DND-41 (cell line): ENCODE measurements at regions not wholly inside any gene's neighbourhood (a gene's known extent, or its start where the extent isn't known, plus 50 kb on each side); places are given as distances from the start of the nearest gene placed in this dataset.

ENCODE experiments used
- EZH2 ChIP-seq: IDR thresholded peaks from 3 replicates; pipeline ENCODE4 v1.6.1; 2012; ENCODE audit warnings: borderline replicate concordance, low read depth, mild to moderate bottlenecking, moderate library complexity, low read length, inconsistent platforms; ENCODE audit not compliant: severe bottlenecking
- TF ChIP-seq, protein P1 (sequence below): IDR thresholded peaks from 2 replicates; pipeline ENCODE4 v1.5.1; 2012; ENCODE audit warnings: borderline replicate concordance, low read length, moderate library complexity, mild to moderate bottlenecking; ENCODE audit not compliant: poor library complexity, severe bottlenecking; ENCODE audit errors: extremely low read depth

DNA sequence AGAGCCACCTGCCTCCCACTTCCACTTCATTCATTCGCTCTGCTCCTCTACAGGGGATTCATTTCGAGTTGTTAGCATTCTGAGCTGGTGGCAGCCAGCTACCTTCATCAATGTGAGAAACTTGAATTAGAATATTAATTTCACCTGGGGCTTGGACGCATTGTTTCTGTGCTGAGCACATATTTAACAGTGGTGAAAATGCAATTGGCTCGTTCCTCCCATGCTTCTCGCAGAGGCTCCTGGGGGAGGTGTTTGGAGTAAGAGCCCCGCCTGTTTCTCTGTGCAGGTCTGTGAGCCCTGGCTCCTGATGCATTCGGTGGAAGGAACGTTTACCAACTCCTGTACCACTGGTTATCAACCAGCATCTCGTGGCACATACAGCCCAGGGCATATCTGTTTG lies 141.5 kb downstream of the AACS start:
- TF ChIP-seq EZH2: no peak
- TF ChIP-seq, protein P1, sequence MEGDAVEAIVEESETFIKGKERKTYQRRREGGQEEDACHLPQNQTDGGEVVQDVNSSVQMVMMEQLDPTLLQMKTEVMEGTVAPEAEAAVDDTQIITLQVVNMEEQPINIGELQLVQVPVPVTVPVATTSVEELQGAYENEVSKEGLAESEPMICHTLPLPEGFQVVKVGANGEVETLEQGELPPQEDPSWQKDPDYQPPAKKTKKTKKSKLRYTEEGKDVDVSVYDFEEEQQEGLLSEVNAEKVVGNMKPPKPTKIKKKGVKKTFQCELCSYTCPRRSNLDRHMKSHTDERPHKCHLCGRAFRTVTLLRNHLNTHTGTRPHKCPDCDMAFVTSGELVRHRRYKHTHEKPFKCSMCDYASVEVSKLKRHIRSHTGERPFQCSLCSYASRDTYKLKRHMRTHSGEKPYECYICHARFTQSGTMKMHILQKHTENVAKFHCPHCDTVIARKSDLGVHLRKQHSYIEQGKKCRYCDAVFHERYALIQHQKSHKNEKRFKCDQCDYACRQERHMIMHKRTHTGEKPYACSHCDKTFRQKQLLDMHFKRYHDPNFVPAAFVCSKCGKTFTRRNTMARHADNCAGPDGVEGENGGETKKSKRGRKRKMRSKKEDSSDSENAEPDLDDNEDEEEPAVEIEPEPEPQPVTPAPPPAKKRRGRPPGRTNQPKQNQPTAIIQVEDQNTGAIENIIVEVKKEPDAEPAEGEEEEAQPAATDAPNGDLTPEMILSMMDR: no peak
